ENCODE measurements at regions not wholly inside any gene's neighbourhood (a gene's known extent, or its start where the extent isn't known, plus 50 kb on each side); places are given as distances from the start of the nearest gene placed in this dataset.

- H3K4me3 ChIP-seq (replicated peaks in 1 of 2; ENCODE audit: low read depth in 1 of 2, low read length in 2 of 2) = no peak overlapping the region
- no peaks in the 10 kb centered on the region for H3K27me3 ChIP-seq (ENCODE audit: insufficient read depth, low read length)
- no peak overlapping the region for H2AFZ ChIP-seq (ENCODE audit: low read depth, low read length, poor library complexity, severe bottlenecking)
- H3K36me3 ChIP-seq (ENCODE audit: control insufficient read depth in 1 of 2, insufficient read depth in 2 of 2, low read length in 2 of 2) = no peaks in the 10 kb centered on the region
- no peaks in the 10 kb centered on the region for H3K9me2 ChIP-seq (ENCODE audit: insufficient read depth)
- no peaks in the 10 kb centered on the region for H4K20me1 ChIP-seq (ENCODE audit: insufficient read depth)
- no peak overlapping the region for H3K27ac ChIP-seq (ENCODE audit: low read depth, low read length)
- no peak for DNase-seq (ENCODE audit: low read depth, low spot score)
- ChIA-PET CTCF (no interaction called here), POLR2A (no interaction called here), RAD21 (ENCODE audit: low non-redundant PET in 1 of 2, low total read pairs in 2 of 2, uncharacterized antibody in 2 of 2, unreplicated experiment in 2 of 2) (no interaction called here)
- no peak for TF ChIP-seq SRF (IDR thresholded peaks at IDR 0.05; ENCODE audit: low read depth)
- TF ChIP-seq EGR1 (IDR thresholded peaks at IDR 0.05; ENCODE audit: low read depth) = no peak
- TF ChIP-seq ZFX (IDR thresholded peaks at IDR 0.05) = no peak
- TF ChIP-seq YY1 (IDR thresholded peaks at IDR 0.05; ENCODE audit: extremely low read depth, insufficient replicate concordance, low read depth, low read length) = no peak
- no peak for TF ChIP-seq TCF7L2 (IDR thresholded peaks at IDR 0.05; ENCODE audit: borderline replicate concordance, extremely low read depth, insufficient read depth, insufficient read length)
- no peak for TF ChIP-seq SIN3A (IDR thresholded peaks at IDR 0.05; ENCODE audit: low read depth)
- TF ChIP-seq EZH2 (IDR thresholded peaks at IDR 0.05) = no peak
- no peak for TF ChIP-seq ELF1 (IDR thresholded peaks at IDR 0.05; ENCODE audit: borderline replicate concordance, low read depth)
- no peak for TF ChIP-seq RAD21 (IDR thresholded peaks at IDR 0.05; ENCODE audit: low read depth)
- no peak for TF ChIP-seq REST (IDR thresholded peaks at IDR 0.05; ENCODE audit: low read depth)
- TF ChIP-seq FOSL1 (IDR thresholded peaks at IDR 0.05; ENCODE audit: low read depth) = no peak
- no peak for TF ChIP-seq MAX (IDR thresholded peaks at IDR 0.05)
- TF ChIP-seq ATF3 (IDR thresholded peaks at IDR 0.05) = no peak
- no peak for TF ChIP-seq EZH2phosphoT487 (IDR thresholded peaks at IDR 0.05; ENCODE audit: borderline replicate concordance)
- TF ChIP-seq SP1 (IDR thresholded peaks at IDR 0.05; ENCODE audit: low read depth) = no peak
- no peak for TF ChIP-seq CBX3 (IDR thresholded peaks at IDR 0.05; ENCODE audit: low read depth)
- ATAC-seq = no peak
- no TSS peak for BruUV-seq (replicated peaks)
- H3K4me2 ChIP-seq (ENCODE audit: low read length) = no peak overlapping the region
- no peaks in the 10 kb centered on the region for H3K79me2 ChIP-seq (ENCODE audit: insufficient read depth, low read length)
- peaks cover 0 to 16% of the 10 kb centered on the region in 2 experiments; a peak in 1 of 4 replicates for H3K9me3 ChIP-seq (ENCODE audit: control insufficient read depth in 1 of 2, insufficient read depth in 1 of 2, low read depth in 1 of 2, low read length in 2 of 2)
- H3K4me1 ChIP-seq (ENCODE audit: control insufficient read depth in 1 of 2, insufficient read depth in 2 of 2, low read length in 2 of 2) = no peaks in the 10 kb centered on the region
- H3K9ac ChIP-seq (ENCODE audit: low read length) = no peak overlapping the region
- intact Hi-C loops (cut with micrococcal nuclease) = no loop called here
Measured at GRCh38 chr6:94658929-94659328, 918.4 kb upstream of the MANEA start.

Measured in HCT116 (cell line).